ENCODE measurements at regions not wholly inside any gene's neighbourhood (a gene's known extent, or its start where the extent isn't known, plus 50 kb on each side); places are given as distances from the start of the nearest gene placed in this dataset.

GRCh38 chr3:146371902-146372301, 97.5 kb downstream of the PLSCR2 start:
- TF ChIP-seq REST (IDR thresholded peaks at IDR 0.05; ENCODE audit: insufficient read depth in 1 of 2, low read depth in 2 of 2, low read length in 1 of 2) = no peak
- TF ChIP-seq, protein P1, sequence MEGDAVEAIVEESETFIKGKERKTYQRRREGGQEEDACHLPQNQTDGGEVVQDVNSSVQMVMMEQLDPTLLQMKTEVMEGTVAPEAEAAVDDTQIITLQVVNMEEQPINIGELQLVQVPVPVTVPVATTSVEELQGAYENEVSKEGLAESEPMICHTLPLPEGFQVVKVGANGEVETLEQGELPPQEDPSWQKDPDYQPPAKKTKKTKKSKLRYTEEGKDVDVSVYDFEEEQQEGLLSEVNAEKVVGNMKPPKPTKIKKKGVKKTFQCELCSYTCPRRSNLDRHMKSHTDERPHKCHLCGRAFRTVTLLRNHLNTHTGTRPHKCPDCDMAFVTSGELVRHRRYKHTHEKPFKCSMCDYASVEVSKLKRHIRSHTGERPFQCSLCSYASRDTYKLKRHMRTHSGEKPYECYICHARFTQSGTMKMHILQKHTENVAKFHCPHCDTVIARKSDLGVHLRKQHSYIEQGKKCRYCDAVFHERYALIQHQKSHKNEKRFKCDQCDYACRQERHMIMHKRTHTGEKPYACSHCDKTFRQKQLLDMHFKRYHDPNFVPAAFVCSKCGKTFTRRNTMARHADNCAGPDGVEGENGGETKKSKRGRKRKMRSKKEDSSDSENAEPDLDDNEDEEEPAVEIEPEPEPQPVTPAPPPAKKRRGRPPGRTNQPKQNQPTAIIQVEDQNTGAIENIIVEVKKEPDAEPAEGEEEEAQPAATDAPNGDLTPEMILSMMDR (IDR thresholded peaks at IDR 0.05) = no peak
- no peak for TF ChIP-seq TCF7L2 (IDR thresholded peaks at IDR 0.05; ENCODE audit: low read depth, low read length)
- no peak for TF ChIP-seq POLR2AphosphoS5 (IDR thresholded peaks at IDR 0.05; ENCODE audit: low read depth, low read length)

Data from Panc1 (cell line).